ENCODE measurements at regions not wholly inside any gene's neighbourhood (a gene's known extent, or its start where the extent isn't known, plus 50 kb on each side); places are given as distances from the start of the nearest gene placed in this dataset.

DNA sequence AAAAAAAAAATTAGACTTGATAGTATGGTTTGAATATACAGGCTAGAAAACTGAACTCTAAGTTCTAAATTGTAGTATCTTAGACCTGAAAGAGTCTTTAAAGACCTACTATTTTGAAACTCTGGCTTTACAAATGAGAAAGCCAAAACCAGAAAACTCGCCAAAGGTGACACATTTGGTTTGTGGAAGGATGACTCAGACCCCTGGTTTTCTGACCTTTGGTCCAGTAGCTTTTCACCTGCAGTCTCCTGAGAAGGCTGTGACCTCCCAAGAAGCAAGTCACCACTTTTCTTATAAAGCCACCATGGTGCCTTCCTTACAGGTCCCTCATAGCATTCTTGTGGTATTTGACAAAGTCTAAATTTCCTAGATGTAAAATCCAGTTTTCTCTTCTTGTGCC, 102.1 kb upstream of the CEP78 start:
- TF ChIP-seq, protein P1, sequence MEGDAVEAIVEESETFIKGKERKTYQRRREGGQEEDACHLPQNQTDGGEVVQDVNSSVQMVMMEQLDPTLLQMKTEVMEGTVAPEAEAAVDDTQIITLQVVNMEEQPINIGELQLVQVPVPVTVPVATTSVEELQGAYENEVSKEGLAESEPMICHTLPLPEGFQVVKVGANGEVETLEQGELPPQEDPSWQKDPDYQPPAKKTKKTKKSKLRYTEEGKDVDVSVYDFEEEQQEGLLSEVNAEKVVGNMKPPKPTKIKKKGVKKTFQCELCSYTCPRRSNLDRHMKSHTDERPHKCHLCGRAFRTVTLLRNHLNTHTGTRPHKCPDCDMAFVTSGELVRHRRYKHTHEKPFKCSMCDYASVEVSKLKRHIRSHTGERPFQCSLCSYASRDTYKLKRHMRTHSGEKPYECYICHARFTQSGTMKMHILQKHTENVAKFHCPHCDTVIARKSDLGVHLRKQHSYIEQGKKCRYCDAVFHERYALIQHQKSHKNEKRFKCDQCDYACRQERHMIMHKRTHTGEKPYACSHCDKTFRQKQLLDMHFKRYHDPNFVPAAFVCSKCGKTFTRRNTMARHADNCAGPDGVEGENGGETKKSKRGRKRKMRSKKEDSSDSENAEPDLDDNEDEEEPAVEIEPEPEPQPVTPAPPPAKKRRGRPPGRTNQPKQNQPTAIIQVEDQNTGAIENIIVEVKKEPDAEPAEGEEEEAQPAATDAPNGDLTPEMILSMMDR (IDR thresholded peaks at IDR 0.05; ENCODE audit: insufficient read depth, low read depth, low read length), result no peak
- DNase-seq (ENCODE audit: low read depth), result no peak
- H3K4me3 ChIP-seq (ENCODE audit: low read depth, low read length), result no peak overlapping the region

DNA sequence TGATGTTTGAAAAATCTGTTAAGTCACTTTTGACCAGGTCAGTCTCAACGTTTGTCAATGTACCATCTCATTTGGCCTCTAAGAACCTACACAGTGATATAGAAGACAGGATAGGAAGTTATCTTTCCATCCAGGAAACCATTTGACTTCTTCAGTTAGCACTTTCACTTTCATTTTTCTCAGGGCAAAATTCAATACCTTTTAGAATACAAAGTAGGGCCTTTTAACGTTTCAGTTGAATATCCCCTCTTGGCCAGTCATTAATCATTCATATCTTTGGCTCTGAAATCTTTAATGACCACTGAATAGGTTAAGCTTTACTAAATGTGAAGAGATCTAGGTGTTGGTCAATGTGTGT, 101.1 kb upstream of the GNAQ start:
- no peak overlapping the region for H3K4me3 ChIP-seq (ENCODE audit: low read depth, low read length)
- DNase-seq (ENCODE audit: low read depth), result peak; percentile 26
- TF ChIP-seq, protein P1 (IDR thresholded peaks at IDR 0.05; ENCODE audit: insufficient read depth, low read depth, low read length), result no peak

DNA sequence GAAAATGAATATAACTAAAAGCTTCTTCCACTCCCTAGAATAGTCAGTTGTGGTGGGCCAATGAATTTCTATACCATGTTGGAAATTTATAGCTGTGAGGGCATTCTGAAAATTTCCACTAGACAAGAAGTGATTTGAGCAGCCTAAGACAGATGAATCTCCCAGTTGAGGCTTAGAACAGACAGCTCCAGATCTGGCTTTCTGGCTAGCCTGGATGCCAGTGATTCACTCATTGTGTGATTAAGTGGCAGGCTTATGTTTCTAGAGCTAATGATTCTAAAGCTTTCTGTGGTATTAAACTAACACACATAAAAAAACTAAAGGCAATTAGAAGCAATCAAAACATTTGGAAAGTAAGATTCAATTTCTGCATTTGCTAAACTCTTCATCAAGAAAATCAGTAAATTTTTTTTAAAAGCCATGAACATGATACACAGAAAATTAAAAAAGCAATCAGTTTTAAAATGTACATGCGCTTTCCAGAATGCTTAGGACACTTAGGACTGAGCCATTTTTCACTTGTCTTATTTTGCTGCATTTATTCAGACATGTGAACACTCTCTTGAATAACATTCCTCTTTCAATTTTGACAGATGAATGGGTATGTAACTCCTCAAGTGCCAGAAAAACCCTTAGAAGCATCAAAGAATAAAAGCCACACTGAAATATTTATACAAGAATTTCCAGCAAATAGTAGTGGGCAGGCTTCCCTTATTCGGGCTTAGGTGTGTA, 100.5 kb upstream of the GNAQ start:
- H3K4me3 ChIP-seq (ENCODE audit: low read depth, low read length), result no peak overlapping the region
- TF ChIP-seq, protein P1 (IDR thresholded peaks at IDR 0.05; ENCODE audit: insufficient read depth, low read depth, low read length), result no peak
- no peak for DNase-seq (ENCODE audit: low read depth)

DNA sequence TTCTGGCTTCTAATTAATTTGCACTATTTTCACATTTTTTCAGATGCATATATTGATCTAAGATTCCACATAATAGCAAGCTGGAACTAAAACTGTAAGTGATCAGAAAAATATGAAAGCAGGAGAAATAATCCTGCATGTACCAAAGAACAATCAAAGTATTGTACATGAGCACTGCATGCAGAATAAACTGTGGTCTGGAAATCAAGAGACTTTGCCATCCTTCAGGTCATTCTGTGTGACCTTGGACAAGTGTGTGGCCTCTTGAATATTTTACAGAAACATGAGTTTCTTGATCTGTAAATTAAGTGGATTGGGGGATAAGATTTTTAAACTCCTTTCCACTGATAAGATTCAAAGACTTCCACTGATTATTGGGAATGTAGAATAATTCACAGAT, 99.2 kb upstream of the GNAQ start:
- DNase-seq (ENCODE audit: low read depth), result no peak
- TF ChIP-seq, protein P1 (IDR thresholded peaks at IDR 0.05; ENCODE audit: insufficient read depth, low read depth, low read length), result no peak
- H3K4me3 ChIP-seq (ENCODE audit: low read depth, low read length), result no peak overlapping the region

DNA sequence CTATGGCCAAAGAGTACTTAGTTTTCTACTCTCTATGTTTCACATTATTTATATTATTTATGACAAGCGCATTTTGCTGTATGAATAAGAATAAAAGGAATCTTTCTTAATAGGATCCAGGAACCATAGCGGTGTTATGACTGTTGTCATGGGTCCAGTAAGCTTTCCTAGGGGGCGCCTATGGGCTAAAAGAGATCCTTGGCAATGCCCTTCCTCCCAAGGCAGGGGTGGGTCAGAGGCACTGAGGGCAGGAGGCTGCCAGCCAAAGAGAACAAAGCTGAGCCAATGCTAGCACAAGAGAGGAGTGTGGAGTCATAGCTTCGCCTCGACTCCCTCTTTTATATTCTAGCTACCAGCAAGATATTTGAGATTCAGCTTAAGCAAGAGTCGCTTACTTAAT, 98.4 kb upstream of the GNAQ start:
- no peak for DNase-seq (ENCODE audit: low read depth)
- no peak overlapping the region for H3K4me3 ChIP-seq (ENCODE audit: low read depth, low read length)
- TF ChIP-seq, protein P1 (IDR thresholded peaks at IDR 0.05; ENCODE audit: insufficient read depth, low read depth, low read length), result peak; percentile 16

DNA sequence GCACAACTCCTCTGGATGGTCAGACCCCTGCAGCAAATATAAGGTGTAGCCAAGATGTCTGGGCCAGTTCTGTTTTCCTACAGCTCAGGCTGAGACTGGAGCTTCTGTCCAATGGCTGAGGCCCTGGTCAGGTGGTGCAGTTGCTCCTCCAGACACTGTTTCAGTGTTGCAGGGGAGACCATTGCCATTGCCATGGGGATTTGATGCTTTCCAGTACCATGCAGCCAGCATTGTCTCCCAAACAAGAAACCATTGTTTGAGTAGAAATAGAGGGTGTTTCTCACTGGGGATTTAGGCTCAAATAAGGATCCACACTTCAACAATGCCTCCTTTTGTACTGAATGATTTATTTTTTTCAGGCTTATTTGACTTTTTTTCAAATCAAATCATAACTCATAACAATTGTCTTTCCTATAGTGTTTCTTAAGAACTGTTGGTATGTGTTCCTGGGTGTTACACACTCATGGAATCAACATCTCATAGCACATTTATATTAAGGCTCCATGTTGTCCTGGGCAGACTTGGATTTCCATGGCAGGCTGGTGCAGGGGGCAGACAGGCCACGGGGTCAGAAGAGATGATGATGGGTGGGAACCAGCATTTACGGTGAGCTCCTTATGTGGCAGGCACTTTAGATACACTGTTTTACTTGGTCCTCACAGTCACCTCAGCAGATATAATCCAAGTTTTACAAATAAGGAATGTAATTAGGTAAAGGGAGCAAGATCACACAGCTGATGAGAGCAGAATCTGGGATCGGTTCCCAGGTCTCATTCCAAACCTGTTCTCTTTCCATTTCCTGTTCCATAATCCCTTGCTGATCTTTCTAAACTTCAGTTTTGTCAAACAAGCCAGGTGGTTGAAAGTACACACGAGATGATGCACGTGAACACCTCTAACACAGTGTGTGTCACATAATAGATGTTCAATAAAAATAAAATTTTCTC, 95.9 kb upstream of the GNAQ start:
- H3K4me3 ChIP-seq (ENCODE audit: low read depth, low read length), result no peak overlapping the region
- DNase-seq (ENCODE audit: low read depth), result no peak
- TF ChIP-seq, protein P1 (IDR thresholded peaks at IDR 0.05; ENCODE audit: insufficient read depth, low read depth, low read length), result no peak
